ENCODE measurements at regions not wholly inside any gene's neighbourhood (a gene's known extent, or its start where the extent isn't known, plus 50 kb on each side); places are given as distances from the start of the nearest gene placed in this dataset.
"Not testable (repeated sequence)": the region's sequence is repeated elsewhere in the genome, so short reads cannot be mapped to it uniquely, and the experiment has no call there.

GRCh38 chr2:117232305-117232704 lies 582.2 kb upstream of the DDX18 start:
- DNase-seq: no peak

- DNase-seq: no peak
Measured at GRCh38 chr2:117257362-117257761, 557.1 kb upstream of the DDX18 start.

- no peak for DNase-seq
Measured at GRCh38 chr2:117269574-117269973, 544.9 kb upstream of the DDX18 start.

- no peak for DNase-seq
Measured at GRCh38 chr2:117271631-117272030, 542.9 kb upstream of the DDX18 start.

- no peak for DNase-seq
Measured at GRCh38 chr2:117273009-117273671, 541.4 kb upstream of the DDX18 start.

- DNase-seq: no peak
Measured at GRCh38 chr2:117293012-117293411, 521.5 kb upstream of the DDX18 start.

- no peak for DNase-seq
Measured at GRCh38 chr2:117299451-117299850, 515.0 kb upstream of the DDX18 start.

GRCh38 chr2:117308861-117309770 lies 505.4 kb upstream of the DDX18 start:
- no peak for DNase-seq

GRCh38 chr2:117321816-117322215 lies 492.7 kb upstream of the DDX18 start:
- no peak for DNase-seq

GRCh38 chr2:117323331-117323730 lies 491.2 kb upstream of the DDX18 start:
- no peak for DNase-seq

- DNase-seq: no peak
Measured at GRCh38 chr2:117330641-117331040, 483.9 kb upstream of the DDX18 start.

GRCh38 chr2:117335967-117336366 lies 478.5 kb upstream of the DDX18 start:
- no peak for DNase-seq

GRCh38 chr2:117336496-117336895 lies 478.0 kb upstream of the DDX18 start:
- DNase-seq: no peak

- DNase-seq: not testable (repeated sequence)
Measured at GRCh38 chr2:117337981-117338380, 476.5 kb upstream of the DDX18 start.

- DNase-seq: no peak
Measured at GRCh38 chr2:117339980-117340379, 474.5 kb upstream of the DDX18 start.

- DNase-seq: no peak
Measured at GRCh38 chr2:117341690-117342089, 472.8 kb upstream of the DDX18 start.

- no peak for DNase-seq
Measured at GRCh38 chr2:117342415-117342814, 472.1 kb upstream of the DDX18 start.

GRCh38 chr2:117349687-117350086 lies 464.8 kb upstream of the DDX18 start:
- no peak for DNase-seq

- no peak for DNase-seq
Measured at GRCh38 chr2:117351396-117351795, 463.1 kb upstream of the DDX18 start.

GRCh38 chr2:117359266-117359914 lies 455.1 kb upstream of the DDX18 start:
- DNase-seq: no peak

- no peak for DNase-seq
Measured at GRCh38 chr2:117360586-117360985, 453.9 kb upstream of the DDX18 start.

GRCh38 chr2:117378653-117379052 lies 435.8 kb upstream of the DDX18 start:
- no peak for DNase-seq

GRCh38 chr2:117379928-117380327 lies 434.6 kb upstream of the DDX18 start:
- no peak for DNase-seq

- DNase-seq: not testable (repeated sequence)
Measured at GRCh38 chr2:117383997-117384396, 430.5 kb upstream of the DDX18 start.

Measured in NCI-H146 (cell line).